Cardiac muscle cell (in vitro differentiated cells and primary cell): ENCODE measurements at regions not wholly inside any gene's neighbourhood (a gene's known extent, or its start where the extent isn't known, plus 50 kb on each side); places are given as distances from the start of the nearest gene placed in this dataset.

Experiments
- DNase-seq, 2 donors: peaks; one replicate each; pipeline versions ENCODE4 v3.0.0 to v3.0.0-alpha.2; 2010 to 2017; ENCODE audit warnings: low read depth in 1 of 2, low spot score in 1 of 2
- H3K27ac ChIP-seq: fragments of 200-600 bp; sonication (generic); 2 replicates; pipeline ENCODE4 v1.5.1; 2016
- H3K27me3 ChIP-seq: fragments of 200-600 bp; sonication (generic); 2 replicates; pipeline ENCODE4 v1.6.0; 2016; ENCODE audit warnings: control low read depth
- H3K36me3 ChIP-seq: fragments of 200-600 bp; sonication (generic); 2 replicates; pipeline ENCODE4 v1.5.1; 2016; ENCODE audit warnings: control low read depth
- H3K4me1 ChIP-seq: fragments of 200-600 bp; sonication (generic); 2 replicates; pipeline ENCODE4 v1.8.1; 2017; ENCODE audit warnings: low read depth, mild to moderate bottlenecking, mixed run types
- H3K4me3 ChIP-seq: fragments of 200-600 bp; sonication (generic); 2 replicates; pipeline ENCODE4 v1.5.1; 2016; ENCODE audit warnings: mild to moderate bottlenecking
- H3K9me3 ChIP-seq: fragments of 200-600 bp; sonication (generic); 2 replicates; pipeline ENCODE4 v1.5.1; 2017; ENCODE audit warnings: low read depth, mild to moderate bottlenecking, control low read depth
- TF ChIP-seq, protein P1 (sequence below): IDR thresholded peaks from 2 replicates; pipeline ENCODE4 v1.5.1; 2012; ENCODE audit warnings: low read depth, mild to moderate bottlenecking, low read length

DNA sequence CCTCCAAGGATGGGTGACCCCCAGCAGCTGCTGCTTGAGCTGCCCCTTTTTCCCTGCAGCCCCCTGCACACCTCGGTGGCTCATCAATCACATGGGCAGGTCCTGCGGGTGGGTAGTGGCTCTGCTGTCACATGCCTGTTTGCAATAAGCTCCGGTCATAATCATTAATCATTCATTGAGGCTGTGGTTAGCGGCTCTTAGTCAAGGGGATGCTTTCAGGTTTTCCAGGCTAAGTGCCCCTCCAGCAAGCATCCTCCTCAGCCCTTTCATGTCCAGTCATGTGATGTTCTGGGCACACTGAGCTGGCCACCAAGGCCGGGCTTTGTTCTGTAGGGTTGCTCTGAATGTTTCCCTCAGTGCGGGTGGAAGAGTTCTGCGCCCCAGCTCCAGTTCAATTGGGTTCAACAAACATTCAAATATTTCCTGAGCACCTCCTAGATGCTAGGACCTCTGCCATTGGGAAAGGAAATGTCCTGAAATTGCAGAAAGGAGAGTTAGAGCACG lies 96.4 kb upstream of the LDAH start:
- Histone ChIP-seq H3K4me3 (no peak overlapping the region), H3K4me1 (no peaks in the 10 kb centered on the region), H3K27ac (no peak overlapping the region), H3K9me3 (no peaks in the 10 kb centered on the region), H3K36me3 (no peaks in the 10 kb centered on the region), H3K27me3 (no peaks in the 10 kb centered on the region)
- DNase-seq = no peak
- TF ChIP-seq, protein P1, sequence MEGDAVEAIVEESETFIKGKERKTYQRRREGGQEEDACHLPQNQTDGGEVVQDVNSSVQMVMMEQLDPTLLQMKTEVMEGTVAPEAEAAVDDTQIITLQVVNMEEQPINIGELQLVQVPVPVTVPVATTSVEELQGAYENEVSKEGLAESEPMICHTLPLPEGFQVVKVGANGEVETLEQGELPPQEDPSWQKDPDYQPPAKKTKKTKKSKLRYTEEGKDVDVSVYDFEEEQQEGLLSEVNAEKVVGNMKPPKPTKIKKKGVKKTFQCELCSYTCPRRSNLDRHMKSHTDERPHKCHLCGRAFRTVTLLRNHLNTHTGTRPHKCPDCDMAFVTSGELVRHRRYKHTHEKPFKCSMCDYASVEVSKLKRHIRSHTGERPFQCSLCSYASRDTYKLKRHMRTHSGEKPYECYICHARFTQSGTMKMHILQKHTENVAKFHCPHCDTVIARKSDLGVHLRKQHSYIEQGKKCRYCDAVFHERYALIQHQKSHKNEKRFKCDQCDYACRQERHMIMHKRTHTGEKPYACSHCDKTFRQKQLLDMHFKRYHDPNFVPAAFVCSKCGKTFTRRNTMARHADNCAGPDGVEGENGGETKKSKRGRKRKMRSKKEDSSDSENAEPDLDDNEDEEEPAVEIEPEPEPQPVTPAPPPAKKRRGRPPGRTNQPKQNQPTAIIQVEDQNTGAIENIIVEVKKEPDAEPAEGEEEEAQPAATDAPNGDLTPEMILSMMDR = no peak

DNA sequence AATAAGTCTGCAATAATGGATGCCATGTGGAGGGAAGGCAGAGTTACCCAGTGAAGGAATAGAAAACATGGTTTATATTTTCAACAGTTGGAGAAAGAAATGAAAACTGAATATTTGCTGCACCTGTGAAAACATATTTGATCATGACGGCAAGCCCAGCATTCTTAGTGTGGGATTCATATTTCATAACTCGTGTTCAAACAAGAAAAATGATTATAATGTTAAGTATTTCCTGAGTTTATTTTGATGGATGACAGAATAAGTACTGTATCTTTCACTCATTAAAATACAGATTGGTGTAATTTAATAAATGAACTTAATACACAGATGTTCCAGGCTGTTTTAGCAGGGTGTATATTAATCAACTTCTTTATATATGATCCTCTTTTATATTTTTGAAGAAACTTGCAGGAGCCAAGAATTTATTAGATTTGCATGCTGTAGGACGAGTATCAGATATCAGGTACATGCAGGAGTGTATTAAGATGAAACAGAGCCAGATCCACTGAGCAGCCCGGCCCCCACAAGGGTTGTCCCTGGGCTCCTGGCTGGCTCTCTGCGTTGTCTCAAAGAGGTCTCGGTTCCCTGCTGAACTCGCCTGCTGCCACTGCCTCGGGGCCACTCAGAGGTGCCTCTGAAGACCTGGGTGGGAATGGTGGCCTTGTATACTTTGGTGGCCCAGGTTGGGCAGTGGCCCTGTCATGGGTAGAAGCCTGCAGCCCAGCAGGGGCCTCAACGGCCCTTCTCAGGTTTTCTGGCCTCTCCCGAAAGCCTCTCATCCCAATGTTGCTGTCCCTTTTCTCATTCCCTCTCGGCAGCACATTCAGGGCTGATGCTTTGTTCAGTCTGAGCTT lies 95.0 kb upstream of the LDAH start:
- Histone ChIP-seq H3K27me3 (no peaks in the 10 kb centered on the region), H3K9me3 (no peaks in the 10 kb centered on the region), H3K27ac (no peak overlapping the region), H3K36me3 (no peaks in the 10 kb centered on the region), H3K4me1 (no peaks in the 10 kb centered on the region), H3K4me3 (no peak overlapping the region)
- no peak for DNase-seq
- TF ChIP-seq, protein P1 = no peak

DNA sequence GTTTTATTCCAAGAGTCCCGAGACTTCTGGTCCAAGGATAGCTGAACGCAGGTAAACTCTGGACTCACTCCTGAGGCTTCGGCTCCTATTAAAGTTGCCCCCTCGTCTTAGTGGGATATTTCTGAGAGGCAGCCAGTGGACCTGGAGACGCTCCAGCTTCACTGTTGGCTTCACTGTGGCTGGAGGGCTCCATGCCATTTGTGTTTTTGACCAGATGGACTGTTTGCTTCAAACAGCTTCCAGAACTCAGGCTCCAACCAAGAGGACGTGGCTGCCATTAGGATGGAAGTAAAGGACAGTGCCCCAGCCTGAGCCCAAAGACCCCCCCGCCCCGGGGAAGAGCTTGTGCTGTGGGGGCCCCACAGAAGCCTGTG lies 94.4 kb upstream of the LDAH start:
- no peak for DNase-seq
- no peaks in the 10 kb centered on the region for H3K36me3 ChIP-seq
- H3K27me3 ChIP-seq = no peaks in the 10 kb centered on the region
- no peaks in the 10 kb centered on the region for H3K9me3 ChIP-seq
- TF ChIP-seq, protein P1 = no peak
- no peak overlapping the region for H3K27ac ChIP-seq
- no peak overlapping the region for H3K4me3 ChIP-seq
- H3K4me1 ChIP-seq = no peaks in the 10 kb centered on the region

DNA sequence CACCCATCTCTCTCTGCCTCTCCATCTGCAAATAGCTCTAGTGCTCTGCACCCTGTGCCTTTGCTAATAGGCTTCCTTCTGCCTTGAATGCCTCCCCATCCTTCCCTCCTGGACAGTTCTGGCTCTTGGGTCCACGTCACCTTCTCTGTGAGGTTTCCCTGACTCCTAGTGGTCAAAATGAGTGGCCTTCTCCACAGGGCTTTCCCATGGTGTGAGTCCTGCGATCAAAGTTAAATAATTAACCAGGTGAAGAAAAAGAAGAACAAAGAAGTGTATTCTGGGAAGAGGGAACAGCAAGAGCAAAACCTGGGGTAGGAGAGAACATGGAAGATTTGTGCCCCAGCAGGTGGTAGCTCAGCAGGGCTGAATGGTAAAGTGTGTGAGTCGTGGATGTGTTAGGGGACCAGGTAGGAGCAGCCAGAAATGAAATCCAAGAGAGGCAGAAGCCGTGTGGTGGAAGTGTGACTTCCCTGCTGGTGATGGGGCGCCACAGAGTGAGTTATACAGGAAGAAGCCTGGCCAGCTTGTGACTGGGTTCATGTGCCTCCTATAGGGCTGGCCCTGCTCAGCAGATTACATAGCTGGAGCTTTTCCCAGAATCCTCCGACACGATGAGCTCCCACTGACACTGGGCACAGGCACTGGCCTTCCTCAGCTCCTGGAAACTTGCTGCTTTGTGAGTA lies 93.8 kb upstream of the LDAH start:
- TF ChIP-seq, protein P1 = peak; percentile 19
- DNase-seq = peak in 1 of 2 donors; percentile 8
- H3K27ac ChIP-seq = no peak overlapping the region
- H3K27me3 ChIP-seq = no peaks in the 10 kb centered on the region
- no peaks in the 10 kb centered on the region for H3K36me3 ChIP-seq
- no peaks in the 10 kb centered on the region for H3K4me1 ChIP-seq
- H3K9me3 ChIP-seq = no peaks in the 10 kb centered on the region
- H3K4me3 ChIP-seq = no peak overlapping the region

DNA sequence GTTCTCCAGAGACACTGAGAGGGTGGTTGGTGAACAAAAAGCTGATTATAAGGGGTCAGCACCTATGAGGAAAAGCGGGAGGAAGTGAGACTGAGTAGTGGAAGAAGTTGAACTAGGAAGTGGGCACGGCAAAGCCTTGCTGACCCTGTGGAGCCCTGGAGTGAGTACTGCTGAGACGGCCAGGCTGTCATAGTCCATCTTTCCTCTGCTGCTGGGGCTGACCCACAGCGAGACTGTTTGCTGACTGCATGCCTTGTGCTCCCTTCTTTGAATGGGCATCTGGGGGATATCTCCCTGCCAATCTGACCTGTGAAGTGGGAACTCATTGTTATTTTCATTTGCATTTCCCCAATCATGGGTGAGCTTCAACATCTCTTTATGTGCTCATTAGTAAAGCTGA lies 92.4 kb upstream of the LDAH start:
- DNase-seq = no peak
- H3K27ac ChIP-seq = no peak overlapping the region

More for the DNA sequence above, 92.4 kb upstream of the LDAH start:
- Histone ChIP-seq H3K27me3 (no peaks in the 10 kb centered on the region), H3K36me3 (no peaks in the 10 kb centered on the region), H3K4me3 (no peak overlapping the region), H3K4me1 (no peaks in the 10 kb centered on the region), H3K9me3 (no peaks in the 10 kb centered on the region)
- TF ChIP-seq, protein P1 = no peak
